ENCODE measurements at regions not wholly inside any gene's neighbourhood (a gene's known extent, or its start where the extent isn't known, plus 50 kb on each side); places are given as distances from the start of the nearest gene placed in this dataset.

DNA sequence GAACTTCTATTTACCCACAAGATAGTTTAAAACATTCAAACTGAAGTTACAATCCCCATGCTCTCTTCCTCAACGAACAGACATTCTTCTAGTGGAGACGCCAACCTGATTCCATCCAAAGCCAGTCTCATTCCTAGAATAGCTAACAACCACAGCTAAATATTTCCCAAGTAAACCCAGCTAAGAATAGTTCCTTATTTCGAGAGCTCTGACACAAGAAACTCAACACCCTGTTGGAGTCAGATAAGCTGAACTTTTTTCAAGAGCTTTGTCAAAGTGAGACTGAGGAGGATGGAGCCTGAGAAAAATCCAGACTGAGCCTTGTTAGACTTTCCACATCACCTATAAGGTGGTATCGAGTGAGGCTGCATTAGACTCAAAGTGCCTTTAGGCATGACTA, 56.7 kb upstream of the RPS23 start:
- TF ChIP-seq, protein P1, sequence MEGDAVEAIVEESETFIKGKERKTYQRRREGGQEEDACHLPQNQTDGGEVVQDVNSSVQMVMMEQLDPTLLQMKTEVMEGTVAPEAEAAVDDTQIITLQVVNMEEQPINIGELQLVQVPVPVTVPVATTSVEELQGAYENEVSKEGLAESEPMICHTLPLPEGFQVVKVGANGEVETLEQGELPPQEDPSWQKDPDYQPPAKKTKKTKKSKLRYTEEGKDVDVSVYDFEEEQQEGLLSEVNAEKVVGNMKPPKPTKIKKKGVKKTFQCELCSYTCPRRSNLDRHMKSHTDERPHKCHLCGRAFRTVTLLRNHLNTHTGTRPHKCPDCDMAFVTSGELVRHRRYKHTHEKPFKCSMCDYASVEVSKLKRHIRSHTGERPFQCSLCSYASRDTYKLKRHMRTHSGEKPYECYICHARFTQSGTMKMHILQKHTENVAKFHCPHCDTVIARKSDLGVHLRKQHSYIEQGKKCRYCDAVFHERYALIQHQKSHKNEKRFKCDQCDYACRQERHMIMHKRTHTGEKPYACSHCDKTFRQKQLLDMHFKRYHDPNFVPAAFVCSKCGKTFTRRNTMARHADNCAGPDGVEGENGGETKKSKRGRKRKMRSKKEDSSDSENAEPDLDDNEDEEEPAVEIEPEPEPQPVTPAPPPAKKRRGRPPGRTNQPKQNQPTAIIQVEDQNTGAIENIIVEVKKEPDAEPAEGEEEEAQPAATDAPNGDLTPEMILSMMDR (IDR thresholded peaks at IDR 0.05; ENCODE audit: borderline replicate concordance, extremely low read depth, low read length, poor library complexity, severe bottlenecking) = no peak
- TF ChIP-seq EZH2 (IDR thresholded peaks at IDR 0.05; ENCODE audit: borderline replicate concordance, low read depth, low read length, severe bottlenecking) = no peak

All from DND-41 (cell line).